Sigmoid colon (tissue), 6 donors: ENCODE measurements at regions not wholly inside any gene's neighbourhood (a gene's known extent, or its start where the extent isn't known, plus 50 kb on each side); places are given as distances from the start of the nearest gene placed in this dataset.
"Not testable (repeated sequence)": the region's sequence is repeated elsewhere in the genome, so short reads cannot be mapped to it uniquely, and the experiment has no call there.

ENCODE experiments used
- DNase-seq: peaks from one replicate; pipeline ENCODE4 v3.0.0-alpha.2; 2019
- H3K27ac ChIP-seq, 4 donors: fragments of 200-600 bp; sonication (generic); one replicate each; pipeline ENCODE4 v1.5.1; 2016 to 2019; ENCODE audit warnings: mild to moderate bottlenecking in 1 of 4
- H3K27me3 ChIP-seq, 3 donors: fragments of 200-600 bp; sonication (generic); one replicate each; pipeline ENCODE4 v1.5.1; 2019; ENCODE audit warnings: mild to moderate bottlenecking in 1 of 3
- H3K36me3 ChIP-seq, 4 donors: fragments of 200-600 bp; sonication (generic); one replicate each; pipeline ENCODE4 v1.5.1; 2016 to 2019
- H3K4me1 ChIP-seq, 4 donors: fragments of 200-600 bp; sonication (generic); one replicate each; pipeline ENCODE4 v1.5.1; 2017 to 2019
- H3K4me3 ChIP-seq, 4 donors: fragments of 200-600 bp; sonication (generic); one replicate each; pipeline ENCODE4 v1.5.1; 2017 to 2019; ENCODE audit warnings: mild to moderate bottlenecking in 2 of 4, moderate library complexity in 1 of 4
- H3K9me3 ChIP-seq, 4 donors: fragments of 200-600 bp in 3 of 4; sonication (generic) in 3 of 4; one replicate each; pipeline versions ENCODE4 v1.5.1 to v1.6.1; 2013 to 2019
- EP300 ChIP-seq, 4 donors: sonication (generic); formaldehyde crosslinking; IDR thresholded peaks; one replicate each; pipeline ENCODE4 v1.6.1; 2017; ENCODE audit warnings: antibody characterized with exemption in 4 of 4
- POLR2A ChIP-seq, 2 donors: fragments of 450-650 bp; IDR thresholded peaks; one replicate each; pipeline ENCODE4 v1.6.1; 2016; ENCODE audit warnings: antibody characterized with exemption in 2 of 2, mild to moderate bottlenecking in 2 of 2, moderate library complexity in 2 of 2
- POLR2AphosphoS5 ChIP-seq, 4 donors: sonication (generic); formaldehyde crosslinking; IDR thresholded peaks; one replicate each; pipeline ENCODE4 v1.6.1; 2017; ENCODE audit warnings: antibody characterized with exemption in 4 of 4
- WGBS, 2 donors: extraction: QIAGEN DNeasy Blood & Tissue Kit; methylation state at CpG; one replicate each; pipeline ENCODE4 v1.1.7; 2013; 5-methylcytosine and 5-hydroxymethylcytosine counted together
- intact Hi-C: fragments of 100-400 bp; cut with DNase I; formaldehyde crosslinking; loops from one replicate; pipeline ENCODE4 v1.15.1; 2023
- TF ChIP-seq, protein P1 (sequence below), 4 experiments: fragments of 450-650 bp in 3 of 4; fragments of 200-600 bp in 1 of 4; IDR thresholded peaks; one replicate each; pipeline ENCODE4 v1.5.1; 2016 to 2019; ENCODE audit warnings: antibody characterized with exemption in 4 of 4, mild to moderate bottlenecking in 3 of 4, moderate library complexity in 2 of 4
- donor health status: healthy with polysubstance abuse.
- donor health status: healthy.

DNA sequence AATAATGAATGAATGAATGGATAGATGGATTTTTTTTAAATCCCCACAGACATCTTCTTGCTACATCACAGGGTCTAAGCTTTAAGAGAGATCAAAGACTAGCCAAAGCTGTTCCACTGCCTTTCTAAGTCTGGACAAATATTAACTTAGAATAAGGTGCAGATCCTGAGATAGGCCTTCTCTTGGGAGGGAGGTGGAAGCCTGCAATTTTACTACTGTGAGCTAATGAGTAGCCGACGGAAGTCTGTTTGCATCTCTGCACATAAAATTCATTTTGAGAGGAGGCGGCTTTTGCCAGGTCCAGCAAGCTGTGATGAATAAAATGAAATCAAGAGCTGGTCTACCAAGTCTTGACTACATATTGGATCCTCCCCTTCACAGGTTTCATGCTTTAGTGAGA lies 484.9 kb downstream of the TMEM38B start:
- H3K27ac ChIP-seq: no peak overlapping the region
- H3K4me3 ChIP-seq: no peak overlapping the region
- 22 to 71% methylated on average over 3 of the region's 3 CpGs for WGBS, 2 donors
- DNase-seq: no peak
- no peak for TF ChIP-seq POLR2A (IDR thresholded peaks at IDR 0.05)
- TF ChIP-seq POLR2AphosphoS5 (IDR thresholded peaks at IDR 0.05): no peak
- TF ChIP-seq, protein P1, sequence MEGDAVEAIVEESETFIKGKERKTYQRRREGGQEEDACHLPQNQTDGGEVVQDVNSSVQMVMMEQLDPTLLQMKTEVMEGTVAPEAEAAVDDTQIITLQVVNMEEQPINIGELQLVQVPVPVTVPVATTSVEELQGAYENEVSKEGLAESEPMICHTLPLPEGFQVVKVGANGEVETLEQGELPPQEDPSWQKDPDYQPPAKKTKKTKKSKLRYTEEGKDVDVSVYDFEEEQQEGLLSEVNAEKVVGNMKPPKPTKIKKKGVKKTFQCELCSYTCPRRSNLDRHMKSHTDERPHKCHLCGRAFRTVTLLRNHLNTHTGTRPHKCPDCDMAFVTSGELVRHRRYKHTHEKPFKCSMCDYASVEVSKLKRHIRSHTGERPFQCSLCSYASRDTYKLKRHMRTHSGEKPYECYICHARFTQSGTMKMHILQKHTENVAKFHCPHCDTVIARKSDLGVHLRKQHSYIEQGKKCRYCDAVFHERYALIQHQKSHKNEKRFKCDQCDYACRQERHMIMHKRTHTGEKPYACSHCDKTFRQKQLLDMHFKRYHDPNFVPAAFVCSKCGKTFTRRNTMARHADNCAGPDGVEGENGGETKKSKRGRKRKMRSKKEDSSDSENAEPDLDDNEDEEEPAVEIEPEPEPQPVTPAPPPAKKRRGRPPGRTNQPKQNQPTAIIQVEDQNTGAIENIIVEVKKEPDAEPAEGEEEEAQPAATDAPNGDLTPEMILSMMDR (IDR thresholded peaks at IDR 0.05): no peak
- TF ChIP-seq EP300 (IDR thresholded peaks at IDR 0.05): no peak
- H3K27me3 ChIP-seq: no peaks in the 10 kb centered on the region
- H3K9me3 ChIP-seq: no peaks in the 10 kb centered on the region
- H3K4me1 ChIP-seq: no peaks in the 10 kb centered on the region
- H3K36me3 ChIP-seq: no peaks in the 10 kb centered on the region
- intact Hi-C loops: no loop called here

DNA sequence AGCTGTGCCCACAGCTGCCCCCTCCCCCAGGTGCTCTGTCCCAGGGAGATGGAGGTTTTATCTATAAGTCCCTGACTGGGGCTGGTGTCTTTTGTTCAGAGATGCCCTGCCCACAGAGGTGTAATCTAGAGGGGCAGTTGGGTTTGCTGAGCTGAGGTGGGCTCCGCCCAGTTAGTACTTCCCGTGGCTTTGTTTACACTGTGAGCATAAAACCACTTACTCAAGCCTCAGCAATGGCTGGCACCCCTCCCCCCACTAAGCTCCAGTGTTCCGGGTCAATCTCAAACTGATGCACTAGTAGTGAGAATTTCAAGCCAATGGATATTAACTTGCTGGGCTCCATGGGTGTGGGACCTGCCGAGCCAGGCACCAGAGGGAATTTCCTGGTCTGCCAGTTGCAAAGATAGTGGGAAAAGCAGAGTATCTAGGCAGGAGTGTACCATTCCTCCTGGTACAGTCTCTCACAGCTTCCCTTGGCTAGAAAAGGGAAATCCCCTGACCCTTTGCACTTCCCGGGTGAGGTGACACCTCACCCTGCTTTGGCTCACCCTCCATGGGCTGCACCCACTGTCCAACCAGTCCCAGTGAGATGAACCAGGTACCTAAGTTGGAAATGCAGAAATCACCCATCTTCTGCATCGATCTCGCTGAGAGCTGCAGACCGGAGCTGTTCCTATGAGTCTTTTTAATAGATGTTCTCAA lies 509.6 kb downstream of the TMEM38B start:
- H3K27ac ChIP-seq, H3K27me3 ChIP-seq, intact Hi-C loops, H3K4me3 ChIP-seq, H3K4me1 ChIP-seq, H3K36me3 ChIP-seq, DNase-seq, H3K9me3 ChIP-seq: not testable (repeated sequence)
- WGBS, 2 donors: 49 to 70% methylated on average over 8 of the region's 8 CpGs

DNA sequence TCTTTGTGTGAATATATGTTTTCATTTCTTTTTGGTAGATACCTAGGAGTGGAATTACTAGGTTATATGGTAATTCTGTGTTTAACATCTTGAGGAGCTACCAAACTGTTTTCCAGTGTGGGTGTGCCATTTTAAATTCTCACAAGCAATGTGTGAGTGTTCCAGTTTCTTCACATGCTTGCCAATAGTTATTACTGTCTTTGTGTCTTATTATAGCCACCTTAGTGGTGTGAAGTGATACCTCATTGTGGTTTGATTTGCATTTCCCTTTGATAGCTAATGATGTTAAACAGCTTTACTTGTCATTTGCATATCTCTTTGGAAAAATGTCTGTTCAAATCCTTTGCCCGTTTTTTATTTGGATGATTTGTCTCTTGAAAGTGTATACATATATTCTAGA lies 513.0 kb downstream of the TMEM38B start:
- no peaks in the 10 kb centered on the region for H3K4me1 ChIP-seq
- TF ChIP-seq EP300 (IDR thresholded peaks at IDR 0.05) (no peak), POLR2AphosphoS5 (IDR thresholded peaks at IDR 0.05) (no peak), POLR2A (IDR thresholded peaks at IDR 0.05) (no peak)
- TF ChIP-seq, protein P1 (IDR thresholded peaks at IDR 0.05): no peak
- intact Hi-C loops: no loop called here
- H3K9me3 ChIP-seq: no peaks in the 10 kb centered on the region
- no peaks in the 10 kb centered on the region for H3K27me3 ChIP-seq
- H3K36me3 ChIP-seq: no peaks in the 10 kb centered on the region
- no peak for DNase-seq
- no peak overlapping the region for H3K4me3 ChIP-seq
- 71 to 75% methylated on average over 1 of the region's 1 CpG for WGBS, 2 donors
- H3K27ac ChIP-seq: no peak overlapping the region

DNA sequence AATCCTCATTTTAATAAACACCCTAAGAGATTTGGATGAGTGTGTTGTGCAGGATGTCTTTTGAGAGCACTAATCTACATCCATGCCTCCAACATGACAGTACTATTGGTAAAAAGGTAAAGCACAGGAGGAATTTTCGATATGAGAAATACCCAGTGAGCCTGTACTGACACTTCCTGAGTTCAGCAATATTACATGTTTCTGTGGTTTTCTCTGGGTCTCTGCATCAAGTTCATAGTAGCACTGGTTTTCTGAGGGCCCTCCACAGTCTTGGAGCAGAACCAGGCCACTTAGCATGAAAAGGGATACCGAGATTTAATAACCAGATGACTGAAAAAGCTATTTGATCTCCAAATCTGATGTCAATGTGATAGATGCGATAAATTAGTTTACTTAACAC lies 524.1 kb downstream of the TMEM38B start:
- Histone ChIP-seq H3K4me1 (no peaks in the 10 kb centered on the region), H3K4me3 (no peak overlapping the region), H3K27me3 (no peaks in the 10 kb centered on the region), H3K9me3 (no peaks in the 10 kb centered on the region), H3K36me3 (no peaks in the 10 kb centered on the region), H3K27ac (no peak overlapping the region)
- no peak for DNase-seq
- TF ChIP-seq, protein P1 (IDR thresholded peaks at IDR 0.05): no peak
- no peak for TF ChIP-seq POLR2AphosphoS5 (IDR thresholded peaks at IDR 0.05)
- no peak for TF ChIP-seq EP300 (IDR thresholded peaks at IDR 0.05)
- no peak for TF ChIP-seq POLR2A (IDR thresholded peaks at IDR 0.05)
- 78 to 87% methylated on average over 3 of the region's 3 CpGs for WGBS, 2 donors
- intact Hi-C loops: no loop called here

DNA sequence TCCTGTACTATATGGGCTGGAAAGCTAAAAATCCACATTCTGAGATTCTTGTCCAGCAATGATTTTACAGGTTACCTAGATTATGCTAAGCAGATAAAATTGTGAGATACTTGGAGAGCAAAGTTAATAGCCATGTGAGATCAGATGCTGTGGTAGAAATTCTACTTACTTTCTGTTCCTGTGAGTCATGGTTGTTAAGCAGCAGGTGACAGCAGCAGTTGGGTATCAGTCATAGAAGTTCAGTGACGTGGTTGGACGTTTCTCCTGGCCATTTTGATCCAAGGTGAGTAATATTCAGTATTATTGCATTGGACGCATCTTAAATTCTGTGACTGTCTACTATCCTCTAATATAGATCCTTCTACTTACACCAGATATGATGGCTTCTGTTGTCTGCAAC lies 524.5 kb downstream of the TMEM38B start:
- H3K9me3 ChIP-seq: no peaks in the 10 kb centered on the region
- H3K4me1 ChIP-seq: no peaks in the 10 kb centered on the region
- TF ChIP-seq POLR2A (IDR thresholded peaks at IDR 0.05) (no peak), EP300 (IDR thresholded peaks at IDR 0.05) (no peak), POLR2AphosphoS5 (IDR thresholded peaks at IDR 0.05) (no peak)
- TF ChIP-seq, protein P1 (IDR thresholded peaks at IDR 0.05): no peak
- no peaks in the 10 kb centered on the region for H3K27me3 ChIP-seq
- intact Hi-C loops: no loop called here
- no peaks in the 10 kb centered on the region for H3K36me3 ChIP-seq
- no peak for DNase-seq
- H3K27ac ChIP-seq: no peak overlapping the region
- WGBS, 2 donors: 82 to 85% methylated on average over 3 of the region's 3 CpGs
- no peak overlapping the region for H3K4me3 ChIP-seq
